ENCODE measurements at regions not wholly inside any gene's neighbourhood (a gene's known extent, or its start where the extent isn't known, plus 50 kb on each side); places are given as distances from the start of the nearest gene placed in this dataset.

DNA sequence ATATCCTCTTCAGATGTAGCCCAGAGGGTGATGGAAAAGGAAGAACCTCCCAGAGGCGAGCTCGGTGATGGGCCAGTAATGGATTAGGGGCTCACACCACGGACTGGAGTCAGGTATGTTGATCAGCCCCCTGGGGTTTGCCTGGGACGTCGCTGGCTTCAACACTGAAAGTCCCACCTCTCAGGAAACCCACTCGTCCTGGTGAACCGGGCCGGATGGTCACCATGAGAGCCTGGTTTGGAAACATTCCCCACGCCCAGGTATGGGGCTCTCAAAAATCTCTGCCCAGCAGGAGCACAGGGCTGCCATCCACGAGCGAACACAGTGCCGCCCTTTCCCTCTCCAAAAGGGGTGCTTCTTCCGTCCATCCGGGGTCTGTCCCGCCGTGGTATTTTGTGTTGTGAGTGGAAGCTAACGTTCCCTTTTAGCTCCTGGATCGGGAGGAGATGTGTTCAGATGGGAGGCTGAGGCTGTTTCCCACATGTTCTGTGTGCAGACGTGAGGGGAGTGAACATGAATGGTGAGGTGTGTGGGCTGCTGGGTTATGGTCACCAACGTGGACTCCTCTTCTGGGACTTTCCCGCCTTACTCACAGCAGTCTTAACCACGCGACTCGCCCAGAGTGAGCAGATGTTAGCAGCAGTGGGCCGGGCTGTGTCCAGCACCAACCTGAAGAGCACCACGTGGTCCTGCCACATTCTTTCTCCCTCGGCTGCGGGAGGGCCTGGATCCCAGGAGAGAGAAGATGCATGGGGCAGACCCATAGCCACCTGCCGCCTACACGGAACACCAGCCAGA lies 139.2 kb downstream of the KIF26A start:
- DNase-seq, result no peak

DNA sequence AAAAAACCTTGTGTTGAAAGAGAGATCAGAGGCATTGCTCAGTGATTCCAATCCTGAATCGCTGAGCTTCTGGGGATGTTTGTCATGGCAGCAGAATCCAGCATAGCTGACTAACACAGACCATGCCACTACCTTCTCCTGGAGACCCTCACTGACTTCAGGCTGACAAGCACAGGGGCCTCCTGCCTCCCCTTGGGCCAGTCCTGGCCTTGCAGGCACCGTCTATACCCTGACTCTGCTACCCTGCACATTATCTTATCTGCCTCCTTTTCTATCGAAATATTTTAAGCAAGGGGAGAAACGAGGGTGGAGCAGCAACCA lies 139.8 kb downstream of the KIF26A start:
- no peak for DNase-seq

DNA sequence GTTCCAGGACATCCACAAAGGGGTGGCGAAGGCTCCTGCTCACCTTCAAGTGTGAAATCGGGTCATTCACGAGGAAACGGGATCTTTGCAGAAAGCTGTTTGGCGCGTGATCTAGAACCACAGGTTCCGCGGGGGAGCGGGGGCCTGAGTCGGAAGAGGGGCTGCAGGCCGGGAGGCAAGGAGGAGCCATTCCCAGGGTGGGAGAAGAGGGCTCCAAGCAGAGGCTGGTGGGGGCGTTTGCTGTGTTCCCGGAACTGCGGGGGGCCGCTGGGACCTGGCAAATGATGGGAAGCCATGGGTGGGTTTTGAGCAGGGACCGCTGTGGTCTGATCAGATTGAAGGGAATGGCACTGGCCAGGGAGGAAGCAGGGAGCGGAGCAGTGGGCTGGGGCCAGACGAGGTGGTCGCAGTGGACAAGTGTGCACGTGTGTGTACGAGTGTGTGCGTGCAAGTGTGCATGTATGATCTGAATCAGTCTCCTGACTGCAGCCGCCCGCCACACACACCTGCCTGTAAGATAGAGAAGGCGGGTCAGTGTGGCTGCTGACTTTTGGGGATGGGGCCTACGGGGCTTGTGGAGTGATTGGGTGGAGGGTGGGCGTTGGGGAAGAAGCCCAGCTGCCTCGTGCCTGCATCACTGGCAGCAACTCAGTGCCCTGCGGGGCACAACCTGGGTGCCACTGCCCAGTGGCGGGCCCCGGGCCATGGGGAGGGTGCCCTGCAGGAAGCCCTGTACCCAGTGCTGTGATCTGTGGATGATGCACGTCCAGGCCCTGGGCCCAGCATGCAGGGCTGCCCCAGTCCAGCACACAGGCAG lies 141.9 kb downstream of the KIF26A start:
- DNase-seq, result no peak

DNA sequence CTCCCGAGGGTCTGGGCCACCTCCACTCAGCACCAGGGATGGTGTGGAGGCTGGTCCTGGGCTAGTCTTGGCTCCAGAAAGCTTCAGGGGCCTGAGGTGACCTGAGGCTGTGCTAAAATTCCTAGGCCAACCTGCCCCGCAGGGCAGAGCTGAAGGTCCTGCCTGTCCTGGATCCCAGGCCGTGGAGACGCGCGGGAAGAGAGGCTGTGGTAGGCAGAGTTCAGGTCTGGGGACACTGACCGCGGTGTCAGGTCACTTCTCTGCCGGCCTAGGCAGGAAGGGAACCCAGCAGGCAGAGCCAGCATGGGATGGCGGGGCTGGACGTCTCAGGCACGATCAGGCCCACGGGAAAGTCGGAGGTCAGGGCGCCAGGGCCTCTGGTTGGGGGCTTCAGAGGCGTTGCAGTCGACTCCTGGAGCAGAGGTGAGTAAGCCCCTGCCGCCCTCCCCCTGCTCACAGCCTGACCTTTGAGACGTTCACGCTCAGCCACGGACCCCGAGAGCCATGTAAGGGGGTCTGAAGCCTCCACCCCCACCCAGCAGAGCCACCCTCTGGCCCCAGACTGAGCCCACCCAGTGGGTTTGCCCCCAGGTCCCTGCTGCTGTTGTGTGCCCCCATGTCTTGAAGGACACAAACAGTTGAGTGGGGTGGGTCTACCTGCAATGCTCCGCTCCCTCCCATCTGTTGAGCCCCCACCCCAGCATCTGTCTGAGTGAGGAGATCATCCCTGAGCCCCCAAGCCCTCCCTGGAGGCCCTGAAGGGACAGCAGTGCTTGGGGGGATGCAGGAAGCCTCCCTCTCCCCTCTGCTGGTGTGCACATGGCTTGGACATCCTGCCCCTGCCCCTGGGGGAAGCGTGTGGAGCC lies 142.7 kb downstream of the KIF26A start:
- DNase-seq, result no peak

DNA sequence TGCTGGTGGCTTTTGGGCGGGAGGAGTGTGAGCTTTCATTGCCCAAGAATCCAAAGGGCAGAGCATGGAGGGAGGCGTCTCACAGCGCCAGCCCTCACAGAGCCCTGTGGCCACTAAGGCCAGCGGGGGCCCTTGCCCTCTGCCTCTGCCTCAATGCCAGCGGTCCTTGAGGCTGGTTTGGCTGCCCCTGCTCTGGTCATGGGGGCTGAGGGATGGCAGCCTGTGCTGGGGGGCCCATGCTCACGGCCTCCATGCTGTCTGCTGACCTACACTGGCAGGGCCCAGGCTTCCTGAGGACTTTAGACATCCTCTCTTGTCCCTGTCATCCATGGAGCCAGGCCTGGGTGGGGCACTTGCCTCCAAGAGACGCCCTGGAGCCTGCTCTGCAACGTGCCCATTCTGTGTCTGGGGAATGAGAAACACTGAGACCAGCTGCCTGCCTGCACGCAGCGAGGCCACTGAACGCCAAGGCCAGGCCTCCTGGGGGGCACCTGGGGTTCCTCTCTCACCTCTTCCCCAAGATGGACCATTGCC lies 143.4 kb downstream of the KIF26A start:
- DNase-seq, result no peak

DNA sequence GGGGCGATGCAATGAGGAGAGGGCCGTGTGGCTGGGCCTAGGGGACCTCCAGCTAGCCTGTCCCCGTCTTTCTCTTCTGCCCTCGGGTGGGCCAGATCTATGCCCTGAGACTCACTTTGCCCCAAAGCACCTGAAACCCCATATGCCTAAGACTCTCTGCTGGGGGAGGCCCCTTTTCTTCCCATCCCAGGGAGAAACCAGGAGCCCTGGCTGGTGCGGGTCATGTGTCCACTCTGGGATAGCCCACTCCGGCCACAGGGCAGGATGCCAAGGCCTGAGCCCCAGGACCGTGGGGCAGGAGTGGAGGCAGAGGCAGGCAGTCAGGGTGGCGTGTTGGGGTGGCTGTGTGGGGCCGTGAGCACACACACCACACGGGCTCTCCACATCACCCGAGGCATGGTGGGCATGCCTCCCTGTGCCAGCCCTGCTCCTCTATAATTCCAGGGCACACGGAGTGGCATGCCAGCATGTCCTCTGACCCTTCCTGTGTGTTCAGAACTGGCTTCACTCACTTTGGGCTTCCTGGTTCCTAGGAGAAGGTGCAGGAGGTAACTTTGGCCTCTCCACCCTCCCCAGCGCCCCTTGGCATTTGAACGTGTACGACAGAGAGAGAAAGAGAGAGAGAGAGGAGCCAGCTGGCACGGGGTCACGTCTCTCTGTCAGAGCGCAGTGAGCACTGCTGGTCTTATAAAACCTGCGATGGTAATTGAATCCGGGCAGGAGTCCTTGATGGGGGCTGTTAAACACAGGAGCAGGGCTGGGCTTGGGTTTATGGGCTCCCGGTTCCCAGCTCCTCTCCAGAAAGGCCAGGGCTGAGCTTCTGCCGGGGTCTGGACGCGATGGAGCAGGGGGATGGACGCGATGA lies 144.2 kb downstream of the KIF26A start:
- DNase-seq, result no peak

DNA sequence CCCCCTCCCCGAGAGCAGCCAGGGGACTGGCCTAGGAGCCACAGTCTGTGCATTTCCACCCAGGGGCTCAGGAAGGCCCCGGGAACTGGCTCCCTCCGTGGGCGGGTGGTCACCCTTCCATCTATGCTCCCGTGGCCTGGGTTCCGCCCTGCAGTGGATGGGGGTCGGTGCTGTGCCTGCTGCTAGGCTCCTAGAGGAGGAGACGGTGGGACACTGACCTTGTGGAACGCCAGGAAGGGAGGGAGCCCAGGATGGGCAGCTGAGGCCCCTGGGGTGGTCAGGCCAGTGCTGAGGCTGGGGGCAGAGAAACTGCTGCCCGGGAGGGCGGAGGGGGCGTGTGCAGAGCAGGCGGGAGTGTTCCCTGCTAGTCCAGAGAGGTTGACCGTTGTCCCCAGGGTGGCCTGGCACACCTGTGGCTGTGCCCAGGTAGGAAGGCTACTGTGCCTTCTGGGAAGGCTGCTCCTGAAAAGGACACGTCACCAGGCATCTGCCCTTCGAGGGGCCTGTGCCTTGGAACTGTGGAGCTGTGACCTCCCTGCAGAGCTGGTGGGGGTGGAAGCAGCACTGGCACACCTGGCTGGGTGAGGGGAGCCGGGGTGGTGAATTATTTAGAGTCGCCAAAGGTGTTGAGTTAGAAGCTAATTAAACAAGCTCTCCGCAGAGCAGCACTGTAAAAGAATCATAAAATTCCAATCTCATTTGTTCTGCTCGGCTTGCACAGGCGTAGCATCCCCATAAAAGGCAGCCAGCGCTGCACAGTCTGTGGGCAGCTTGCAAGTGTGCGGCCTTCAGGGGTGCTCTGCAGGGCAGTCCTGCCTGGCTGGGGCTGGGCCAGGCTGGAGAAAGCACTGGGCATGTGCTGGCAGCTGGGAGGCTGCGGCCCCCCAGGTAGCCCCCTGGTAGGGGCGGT lies 145.1 kb downstream of the KIF26A start:
- DNase-seq, result no peak

DNA sequence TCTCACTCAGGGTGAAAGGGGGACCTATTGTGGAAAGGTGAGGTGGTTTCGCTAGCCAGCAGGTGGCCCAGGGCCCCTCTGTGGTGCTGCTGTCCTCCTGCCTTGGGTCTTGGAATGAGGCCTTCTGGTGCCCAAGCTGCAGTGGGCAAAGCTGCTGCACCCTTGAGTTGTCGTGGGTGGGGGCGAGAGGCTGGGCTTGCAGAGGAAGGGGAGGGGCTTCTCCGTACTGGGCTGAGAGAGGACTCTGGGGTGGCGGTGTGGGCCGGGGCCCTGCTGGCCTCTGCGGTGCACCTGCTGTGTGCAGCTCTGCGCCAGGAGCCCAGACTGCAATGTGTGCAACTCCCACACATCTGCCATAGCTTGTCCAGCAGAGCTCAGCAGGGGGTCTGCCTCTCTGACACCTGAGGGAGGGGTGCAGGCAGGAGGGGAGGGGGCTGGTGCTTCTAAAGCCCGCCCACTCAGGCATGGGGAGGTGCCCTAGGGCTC lies 145.8 kb downstream of the KIF26A start:
- no peak for DNase-seq

DNA sequence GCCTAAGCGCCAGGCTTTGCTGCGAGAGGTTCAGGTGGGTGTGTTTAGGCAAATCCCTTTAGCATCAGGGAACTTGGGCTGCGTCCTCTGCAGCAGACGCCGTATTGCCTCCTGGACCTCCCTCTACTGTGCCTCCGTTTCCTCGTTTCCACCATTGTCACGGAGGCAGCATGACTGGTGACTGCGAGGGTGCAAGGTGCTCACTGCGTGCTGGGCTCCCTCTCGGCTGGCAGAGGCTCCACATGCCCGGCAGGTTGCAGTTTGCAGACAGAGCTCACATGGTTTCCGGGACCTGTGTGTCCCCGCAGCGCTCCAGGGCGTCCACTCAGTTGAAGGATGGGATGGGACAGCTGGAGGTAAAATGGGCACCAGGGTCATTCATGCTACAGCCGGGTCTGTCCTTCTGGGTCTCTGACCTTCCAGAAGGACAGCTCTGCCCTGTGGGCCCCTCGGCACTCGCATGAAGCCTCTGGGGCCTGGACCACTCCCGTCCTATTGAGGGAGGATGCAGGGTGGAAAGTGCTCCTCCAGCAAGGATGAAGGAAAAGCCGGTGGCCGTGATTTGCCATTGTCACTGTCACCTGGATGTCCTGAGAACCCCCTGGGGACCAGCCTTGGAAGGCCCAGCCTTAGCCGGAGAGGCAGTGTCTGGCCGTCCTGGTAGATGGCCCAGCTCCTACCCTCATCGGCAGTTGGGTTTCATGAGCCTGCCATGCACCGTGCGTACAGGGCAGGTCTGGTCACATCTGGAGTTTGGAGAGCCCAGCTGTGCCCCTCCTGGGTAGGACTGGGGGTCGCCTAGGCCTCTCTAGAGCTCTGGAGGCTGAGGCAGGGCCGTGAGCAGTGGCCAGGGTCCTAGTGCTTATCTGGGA lies 146.5 kb downstream of the KIF26A start:
- no peak for DNase-seq

DNA sequence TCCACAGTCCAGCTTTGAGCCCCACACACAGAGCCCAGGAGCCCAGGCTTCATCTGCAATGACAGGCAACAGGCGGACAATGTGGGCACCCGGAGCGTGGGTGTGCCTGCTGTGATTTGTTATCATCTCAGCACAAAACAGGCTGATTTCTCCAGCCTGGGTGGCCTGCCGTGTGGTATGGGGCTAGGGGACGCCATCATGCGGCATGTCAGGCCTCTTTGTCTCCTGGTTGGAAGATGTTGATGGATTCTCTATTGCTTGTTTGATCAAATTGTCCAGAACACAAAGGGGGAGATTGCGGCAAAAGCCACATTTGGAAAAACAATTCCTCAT lies 147.1 kb downstream of the KIF26A start:
- DNase-seq, result no peak

DNA sequence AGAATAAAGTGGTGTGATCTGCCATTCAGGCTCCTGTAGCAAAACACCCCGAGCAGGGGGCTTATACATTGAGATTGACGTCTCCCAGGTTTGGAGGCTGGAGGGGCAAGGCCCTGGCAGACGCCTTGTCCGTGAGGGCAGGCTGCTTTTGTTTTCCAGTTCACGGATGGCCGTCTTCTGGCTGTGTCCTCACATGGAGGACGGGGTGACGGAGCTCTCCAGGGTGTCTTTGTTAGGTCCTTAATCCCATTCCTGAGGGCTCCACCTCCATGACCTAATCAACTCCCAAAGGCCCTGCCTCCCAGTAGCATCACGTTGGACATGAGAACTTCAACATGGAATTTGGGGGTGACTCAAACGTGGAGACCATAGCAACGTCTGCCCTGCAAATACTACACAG lies 147.7 kb downstream of the KIF26A start:
- DNase-seq, result no peak

DNA sequence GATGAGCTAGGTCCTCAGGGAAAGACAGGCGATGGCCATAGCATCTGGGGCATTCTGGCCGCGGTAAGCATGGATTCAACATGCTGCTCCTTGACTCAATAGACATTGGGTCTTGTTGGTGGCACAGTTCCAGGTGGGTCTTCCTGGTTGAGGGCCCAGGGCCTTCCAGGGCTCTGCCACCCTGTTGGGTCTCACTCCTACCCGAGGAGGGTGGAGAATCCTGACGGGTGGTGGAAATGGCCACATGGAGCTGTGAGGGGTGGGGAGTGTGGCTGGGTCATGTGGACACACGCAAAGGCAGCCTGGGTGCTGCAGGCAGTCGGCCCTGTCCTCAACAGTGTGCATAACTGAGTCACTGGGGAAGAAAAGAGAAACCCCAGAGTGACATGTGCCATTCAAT lies 148.1 kb downstream of the KIF26A start:
- no peak for DNase-seq

DNA sequence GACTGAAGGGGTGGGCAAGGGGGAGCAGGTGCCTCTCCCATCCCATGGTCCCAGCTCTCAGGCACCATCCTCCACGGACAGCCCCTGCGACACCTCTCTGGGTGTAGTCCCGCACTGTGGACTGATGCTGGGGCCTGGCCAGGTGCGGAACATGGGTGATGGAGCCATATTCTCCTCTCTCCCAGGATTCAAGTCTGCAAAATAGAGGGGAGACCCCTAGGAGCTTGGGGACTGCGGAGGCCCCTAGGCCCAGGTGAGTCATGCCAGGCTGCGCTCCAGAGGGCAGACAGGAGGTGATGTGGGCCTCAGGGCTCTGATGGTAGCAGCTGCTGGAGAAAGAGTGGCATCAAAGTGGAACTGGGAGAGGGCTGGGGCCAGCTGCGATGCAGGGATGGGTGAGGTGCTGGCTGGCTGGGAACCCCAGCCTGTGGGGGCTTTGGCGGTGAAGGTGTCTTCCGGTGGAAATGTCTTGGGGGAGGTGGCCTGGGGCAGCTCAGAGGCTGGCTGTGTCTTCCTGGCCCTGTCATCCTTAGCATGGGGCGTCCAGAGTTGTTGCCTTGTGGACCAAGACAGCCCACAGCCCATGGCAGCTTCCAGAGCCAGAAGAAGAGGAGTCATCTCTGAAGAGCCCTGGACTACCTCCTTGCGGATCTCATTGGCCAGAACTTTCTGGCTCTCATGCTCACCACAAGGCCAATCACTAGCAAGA lies 149.1 kb downstream of the KIF26A start:
- DNase-seq, result no peak

DNA sequence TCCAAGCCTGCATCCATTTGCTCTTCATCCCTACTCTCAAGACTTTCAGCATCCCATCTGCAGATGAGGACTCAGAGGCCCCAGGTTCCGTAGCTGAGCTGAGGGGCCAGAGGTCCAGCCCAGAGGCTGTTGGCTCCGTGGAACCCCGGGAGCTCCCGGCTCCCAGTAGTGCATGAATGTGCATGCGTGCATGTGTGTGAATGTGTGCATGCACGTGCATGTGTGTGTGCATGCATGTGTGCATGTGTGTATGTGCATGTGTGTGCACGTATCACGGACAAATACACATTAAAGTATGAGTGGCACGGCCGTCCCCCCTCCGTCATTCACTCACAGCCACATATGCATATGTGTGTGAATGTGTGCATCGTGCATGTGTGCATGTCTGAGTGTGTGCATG lies 149.9 kb downstream of the KIF26A start:
- DNase-seq, result no peak

DNA sequence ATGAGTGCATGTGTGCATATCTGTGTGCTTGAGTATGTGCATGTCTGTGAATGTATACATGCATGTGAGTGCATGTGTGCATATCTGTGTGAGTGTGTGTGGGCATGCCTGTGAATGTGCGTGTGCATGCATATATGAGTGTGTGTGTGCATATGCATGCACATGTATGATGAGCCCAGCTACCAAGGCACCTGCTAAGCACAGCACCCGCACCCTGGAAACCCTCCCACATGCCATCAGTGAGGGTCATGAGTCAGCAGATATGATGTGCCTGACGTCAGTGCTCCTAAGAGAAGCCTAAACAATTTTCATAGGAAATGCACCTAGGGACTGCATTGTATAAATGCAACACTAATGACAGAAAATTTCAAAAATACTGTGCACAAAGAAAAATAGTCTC lies 151.1 kb downstream of the KIF26A start:
- no peak for DNase-seq

DNA sequence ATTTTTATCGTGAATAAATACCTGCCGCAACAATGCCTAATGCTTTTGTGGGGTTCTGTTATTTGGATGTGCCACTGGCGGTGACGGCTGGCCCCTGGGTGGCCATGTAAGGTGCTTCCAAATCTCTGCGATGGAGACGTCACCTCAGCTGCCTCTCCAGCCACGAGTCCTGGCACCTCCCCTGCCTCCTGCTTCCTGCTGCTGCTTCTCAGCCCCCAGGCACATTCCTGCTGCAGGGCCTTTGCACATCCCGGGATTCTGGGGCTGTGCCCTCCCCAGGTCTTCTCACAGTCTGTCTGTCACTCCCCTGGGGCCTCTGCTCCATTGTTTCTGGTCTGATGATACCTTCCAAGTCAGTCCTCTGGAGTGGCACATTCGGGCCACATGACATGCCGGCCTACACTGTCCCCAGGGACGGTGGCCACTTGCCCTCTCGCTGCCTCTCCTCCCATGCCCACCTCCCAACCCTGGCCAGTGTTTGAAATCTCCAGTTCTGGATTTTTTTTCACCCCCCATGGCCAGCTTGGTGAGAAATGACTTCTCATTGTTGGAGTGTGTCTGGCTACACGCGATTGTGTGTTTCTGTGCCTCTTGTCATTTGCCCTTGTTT lies 151.8 kb downstream of the KIF26A start:
- no peak for DNase-seq

DNA sequence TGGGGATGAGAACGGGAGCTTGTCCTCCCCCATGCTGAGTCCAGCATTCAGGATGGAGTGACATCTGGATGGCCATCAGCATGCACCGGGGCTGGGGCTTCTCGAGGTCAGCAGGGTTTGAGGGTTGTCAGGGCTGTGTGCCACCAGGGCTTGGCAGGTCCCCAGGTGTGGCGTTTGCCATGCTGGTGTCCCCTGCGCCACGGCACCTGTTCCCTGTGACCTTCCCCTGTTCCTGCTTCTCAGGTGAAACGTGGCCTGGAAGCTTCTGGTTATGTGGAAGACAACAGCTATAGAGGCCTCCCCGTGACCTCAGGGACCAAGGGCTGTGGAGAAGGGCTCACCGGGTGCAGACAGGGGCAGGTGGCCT lies 152.4 kb downstream of the KIF26A start:
- no peak for DNase-seq

DNA sequence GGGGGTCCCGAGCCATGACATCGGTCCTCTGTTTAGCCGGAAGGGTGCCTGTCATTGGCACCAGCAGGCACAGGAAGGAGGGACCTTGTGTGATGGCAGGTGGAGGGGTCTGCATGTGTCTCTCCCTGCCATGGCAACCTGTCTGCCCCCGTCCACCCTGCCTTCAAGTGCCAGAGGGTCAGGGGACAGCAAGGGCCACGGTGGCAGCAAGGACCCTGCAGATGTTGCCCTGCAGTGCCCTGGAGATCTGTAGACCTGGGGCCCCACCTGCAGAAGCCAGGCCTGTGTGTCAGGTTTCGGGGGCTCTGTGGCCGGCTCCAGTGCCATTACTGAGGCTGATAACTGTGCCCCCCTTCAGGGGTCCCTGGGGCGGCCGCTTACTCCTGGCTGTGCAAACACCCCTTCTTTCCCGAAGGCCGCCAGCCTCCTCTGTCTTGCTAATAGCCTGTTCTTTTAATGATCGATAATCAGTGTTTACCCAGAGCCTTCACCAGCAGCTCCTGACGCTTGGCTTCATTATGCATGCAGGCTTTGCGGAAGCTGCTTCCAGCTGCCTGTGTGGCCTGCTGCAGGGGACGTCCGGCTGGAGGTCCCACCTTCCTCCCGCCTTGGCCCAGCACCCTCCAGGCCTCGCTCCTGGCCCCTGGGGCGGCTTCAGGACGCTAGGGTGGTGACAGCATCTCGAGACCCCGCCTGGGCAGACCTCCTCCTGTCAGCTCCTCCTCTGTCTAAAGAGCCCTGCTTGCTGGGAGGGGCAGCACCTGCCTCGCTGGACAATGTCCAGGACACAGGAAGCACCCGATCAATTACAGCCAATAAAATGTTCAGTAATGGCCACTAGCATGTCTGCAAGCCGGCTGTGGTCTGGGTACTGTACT lies 153.0 kb downstream of the KIF26A start:
- DNase-seq, result no peak

All from CD4-positive, alpha-beta T cell treated with Interleukin-15 for 1 hour (primary cell).